GM23338 (cell line): ENCODE measurements at regions not wholly inside any gene's neighbourhood (a gene's known extent, or its start where the extent isn't known, plus 50 kb on each side); places are given as distances from the start of the nearest gene placed in this dataset.

Source experiments
- ATAC-seq: fragments of 200-7000 bp; cut with Tn5 transposase; 3 replicates; pipeline ENCODE4 v1.9.1; 2020
- DNase-seq: peaks from one replicate; pipeline ENCODE4 v3.0.0-alpha.2; 2015; ENCODE audit warnings: low spot score
- H2AFZ ChIP-seq: fragments of 200-600 bp; sonication (generic); 2 replicates; pipeline ENCODE4 v1.8.0; 2016; ENCODE audit warnings: antibody characterized with exemption, mild to moderate bottlenecking, moderate library complexity
- H3F3A ChIP-seq: fragments of 200-600 bp; sonication (generic); replicated peaks from 2 replicates; pipeline ENCODE4 v1.8.0; 2017; ENCODE audit warnings: antibody characterized with exemption, mixed run types, low read depth
- H3K27ac ChIP-seq: fragments of 200-600 bp; sonication (generic); 2 replicates; pipeline ENCODE4 v1.6.1; 2016; ENCODE audit warnings: low read depth
- H3K27me3 ChIP-seq: fragments of 200-600 bp; sonication (generic); 2 replicates; pipeline ENCODE4 v1.8.0; 2016; ENCODE audit warnings: mild to moderate bottlenecking, mixed run types, moderate library complexity; ENCODE audit not compliant: insufficient read depth
- H3K36me3 ChIP-seq: fragments of 200-600 bp; sonication (generic); 2 replicates; pipeline ENCODE4 v1.8.0; 2016; ENCODE audit warnings: mild to moderate bottlenecking; ENCODE audit not compliant: insufficient read depth
- H3K4me1 ChIP-seq: fragments of 200-600 bp; sonication (generic); 2 replicates; pipeline ENCODE4 v1.8.0; 2016; ENCODE audit warnings: mild to moderate bottlenecking, moderate library complexity; ENCODE audit not compliant: insufficient read depth
- H3K4me2 ChIP-seq: fragments of 200-600 bp; sonication (generic); 2 replicates; pipeline ENCODE4 v1.7.1; 2017; ENCODE audit warnings: mixed run types
- H3K4me3 ChIP-seq: fragments of 200-600 bp; sonication (generic); 2 replicates; pipeline ENCODE4 v1.6.1; 2016; ENCODE audit warnings: mixed run types
- H3K79me2 ChIP-seq: fragments of 200-600 bp; sonication (generic); replicated peaks from 2 replicates; pipeline ENCODE4 v1.8.0; 2017; ENCODE audit warnings: mild to moderate bottlenecking; ENCODE audit not compliant: insufficient read depth
- H3K9me2 ChIP-seq: fragments of 200-600 bp; sonication (generic); 2 replicates; pipeline ENCODE4 v1.8.0; 2017; ENCODE audit not compliant: insufficient read depth
- H4K20me1 ChIP-seq: fragments of 200-600 bp; sonication (generic); replicated peaks from 2 replicates; pipeline ENCODE4 v1.8.0; 2017; ENCODE audit warnings: mild to moderate bottlenecking; ENCODE audit not compliant: insufficient read depth
- H3K27ac Mint-ChIP-seq: 2 replicates; pipeline ENCODE4 v1.8.0; 2020; ENCODE audit warnings: inconsistent platforms, mild to moderate bottlenecking, moderate library complexity, mixed read lengths
- H3K27me3 Mint-ChIP-seq: 3 replicates; pipeline ENCODE4 v1.8.0; 2022; ENCODE audit warnings: low read depth, mild to moderate bottlenecking, moderate library complexity, mixed read lengths, inconsistent platforms; ENCODE audit not compliant: insufficient read depth, poor library complexity
- H3K36me3 Mint-ChIP-seq: 3 replicates; pipeline ENCODE4 v1.8.0; 2021; ENCODE audit warnings: low read depth, mild to moderate bottlenecking, inconsistent platforms, moderate library complexity, mixed read lengths
- H3K4me1 Mint-ChIP-seq: 3 replicates; pipeline ENCODE4 v1.8.0; 2020; ENCODE audit warnings: mild to moderate bottlenecking, inconsistent platforms, mixed read lengths
- H3K4me3 Mint-ChIP-seq: 3 replicates; pipeline ENCODE4 v1.8.0; 2021; ENCODE audit warnings: moderate library complexity, mild to moderate bottlenecking, inconsistent platforms, mixed read lengths
- H3K9me3 Mint-ChIP-seq: 3 replicates; pipeline ENCODE4 v1.8.0; 2020; ENCODE audit warnings: moderate library complexity, mild to moderate bottlenecking, inconsistent platforms, mixed read lengths
- CREB1 ChIP-seq: fragments of 250-450 bp; sonication (Bioruptor Pico); IDR thresholded peaks from 2 replicates; pipeline ENCODE4 v1.5.0; 2020; ENCODE audit warnings: low read depth, mild to moderate bottlenecking, moderate library complexity
- CTCF ChIP-seq, 2 experiments: fragments of 200-600 bp in 1 of 2; sonication (generic) in 1 of 2; conservative IDR thresholded peaks; 2 replicates each; pipeline versions ENCODE4 v1.5.1 to v1.6.1; 2016 to 2017; ENCODE audit warnings: antibody characterized with exemption in 2 of 2, low read depth in 2 of 2, mild to moderate bottlenecking in 2 of 2, moderate library complexity in 1 of 2
- ETS1 ChIP-seq: IDR thresholded peaks from 2 replicates; pipeline ENCODE4 v1.6.1; 2016; ENCODE audit warnings: antibody characterized with exemption
- EZH2 ChIP-seq: fragments of 200-600 bp; sonication (generic); IDR thresholded peaks from one replicate; pipeline ENCODE4 v1.8.0; 2017; ENCODE audit warnings: antibody characterized with exemption, mild to moderate bottlenecking, low read depth; ENCODE audit not compliant: unreplicated experiment
- EZH2phosphoT487 ChIP-seq: fragments of 200-600 bp; sonication (generic); IDR thresholded peaks from one replicate; pipeline ENCODE4 v1.8.1; 2018; ENCODE audit warnings: antibody characterized with exemption; ENCODE audit not compliant: unreplicated experiment
- JUNB ChIP-seq: IDR thresholded peaks from one replicate; pipeline ENCODE4 v1.6.1; 2016; ENCODE audit warnings: antibody characterized with exemption; ENCODE audit not compliant: unreplicated experiment
- NANOG ChIP-seq: IDR thresholded peaks from 2 replicates; pipeline ENCODE4 v1.6.1; 2016; ENCODE audit warnings: antibody characterized with exemption, borderline replicate concordance
- POLR2AphosphoS5 ChIP-seq: IDR thresholded peaks from 2 replicates; pipeline ENCODE4 v1.6.1; 2016; ENCODE audit warnings: antibody characterized with exemption, low read depth
- REST ChIP-seq: IDR thresholded peaks from one replicate; pipeline ENCODE4 v1.6.1; 2018; ENCODE audit warnings: antibody characterized with exemption; ENCODE audit not compliant: unreplicated experiment
- STAT1 ChIP-seq: IDR thresholded peaks from one replicate; pipeline ENCODE4 v1.6.1; 2016; ENCODE audit warnings: antibody characterized with exemption; ENCODE audit not compliant: unreplicated experiment
- ZNF114 ChIP-seq: fragments of 250-450 bp; sonication (Bioruptor Pico); IDR thresholded peaks from 2 replicates; pipeline ENCODE4 v1.5.0; 2020; ENCODE audit warnings: mild to moderate bottlenecking, moderate library complexity
- ZNF331 ChIP-seq: fragments of 250-450 bp; sonication (Bioruptor Pico); IDR thresholded peaks from 2 replicates; pipeline ENCODE4 v1.5.0; 2020; ENCODE audit warnings: low read depth, mild to moderate bottlenecking, moderate library complexity
- ZNF462 ChIP-seq: fragments of 250-450 bp; sonication (Bioruptor Pico); IDR thresholded peaks from 2 replicates; pipeline ENCODE4 v1.5.0; 2020; ENCODE audit warnings: mild to moderate bottlenecking, moderate library complexity

- DNase-seq (no peak), ATAC-seq (no peak)
- no peak overlapping the region for H3K4me2 ChIP-seq
- H2AFZ ChIP-seq = no peak overlapping the region; the same call in 1 of the 2 replicates
- 0 out of 2 replicates have a peak, but pooled peaks cover 4% of the 10 kb centered on the region for H3K9me2 ChIP-seq
- H3K4me1 ChIP-seq = peaks cover 3% of the 10 kb centered on the region; the same call in 1 of the 2 replicates
- H3F3A ChIP-seq = no peaks in the 10 kb centered on the region
- no peak overlapping the region for H3K4me3 ChIP-seq
- H3K79me2 ChIP-seq = no peaks in the 10 kb centered on the region
- Mint-ChIP-seq H3K27ac (no peak overlapping the region), H3K27me3 (peaks cover 2% of the 10 kb centered on the region), H3K4me1 (peaks cover 7% of the 10 kb centered on the region), H3K9me3 (peaks cover 3% of the 10 kb centered on the region; the same call in 2 of the 3 replicates), H3K4me3 (no peak overlapping the region), H3K36me3 (no peaks in the 10 kb centered on the region)
- no peak overlapping the region for H3K27ac ChIP-seq
- H3K27me3 ChIP-seq = no peaks in the 10 kb centered on the region
- H3K36me3 ChIP-seq = no peaks in the 10 kb centered on the region
- H4K20me1 ChIP-seq = no peaks in the 10 kb centered on the region
- TF ChIP-seq CTCF (conservative IDR thresholded peaks at IDR 0.05; ENCODE audit: low read depth in 2 of 2) (no peak), NANOG (no peak), ZNF462 (CRISPR knock-in tag) (no peak), CREB1 (CRISPR knock-in tag) (no peak), JUNB (no peak), EZH2 (no peak), REST (no peak), ETS1 (no peak), POLR2AphosphoS5 (no peak), ZNF114 (CRISPR knock-in tag) (no peak), ZNF331 (CRISPR knock-in tag) (no peak), STAT1 (no peak), EZH2phosphoT487 (no peak)
Measured at GRCh38 chr10:128661404-128662197, 535.4 kb upstream of the MKI67 start.
